HG03565 (cell line): ENCODE measurements at regions not wholly inside any gene's neighbourhood (a gene's known extent, or its start where the extent isn't known, plus 50 kb on each side); places are given as distances from the start of the nearest gene placed in this dataset.
"Not testable (repeated sequence)": the region's sequence is repeated elsewhere in the genome, so short reads cannot be mapped to it uniquely, and the experiment has no call there.

Experiments
- ATAC-seq: cut with Tn5 transposase; IDR thresholded peaks from one replicate; pipeline ENCODE4 v1.9.1; 2021; ENCODE audit warnings: mild to moderate bottlenecking, moderate library complexity; ENCODE audit not compliant: unreplicated experiment

GRCh38 chr2:175777337-175777736, 224.7 kb downstream of the LNPK start:
- not testable (repeated sequence) for ATAC-seq

DNA sequence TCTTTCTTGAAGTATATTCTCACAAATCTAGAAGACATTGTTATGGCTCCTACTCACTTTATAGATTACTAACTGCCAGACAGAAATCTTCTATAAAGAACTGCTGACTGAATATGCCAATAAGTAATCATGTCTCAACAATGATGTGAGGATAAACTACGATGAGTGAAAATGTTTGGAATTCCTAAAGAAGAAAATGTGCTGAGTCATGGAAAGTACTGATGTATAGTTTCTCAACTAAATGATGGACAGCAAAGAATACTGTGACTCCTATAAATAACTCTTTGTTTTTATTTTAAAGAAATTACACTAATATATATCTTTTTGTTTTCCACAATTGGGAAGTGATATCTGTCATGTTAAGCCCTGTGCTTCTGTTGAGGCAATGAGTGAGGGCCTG, 232.9 kb downstream of the LNPK start:
- no peak for ATAC-seq

- no peak for ATAC-seq
Observed at GRCh38 chr2:175766880-175767279, 235.2 kb downstream of the LNPK start.

DNA sequence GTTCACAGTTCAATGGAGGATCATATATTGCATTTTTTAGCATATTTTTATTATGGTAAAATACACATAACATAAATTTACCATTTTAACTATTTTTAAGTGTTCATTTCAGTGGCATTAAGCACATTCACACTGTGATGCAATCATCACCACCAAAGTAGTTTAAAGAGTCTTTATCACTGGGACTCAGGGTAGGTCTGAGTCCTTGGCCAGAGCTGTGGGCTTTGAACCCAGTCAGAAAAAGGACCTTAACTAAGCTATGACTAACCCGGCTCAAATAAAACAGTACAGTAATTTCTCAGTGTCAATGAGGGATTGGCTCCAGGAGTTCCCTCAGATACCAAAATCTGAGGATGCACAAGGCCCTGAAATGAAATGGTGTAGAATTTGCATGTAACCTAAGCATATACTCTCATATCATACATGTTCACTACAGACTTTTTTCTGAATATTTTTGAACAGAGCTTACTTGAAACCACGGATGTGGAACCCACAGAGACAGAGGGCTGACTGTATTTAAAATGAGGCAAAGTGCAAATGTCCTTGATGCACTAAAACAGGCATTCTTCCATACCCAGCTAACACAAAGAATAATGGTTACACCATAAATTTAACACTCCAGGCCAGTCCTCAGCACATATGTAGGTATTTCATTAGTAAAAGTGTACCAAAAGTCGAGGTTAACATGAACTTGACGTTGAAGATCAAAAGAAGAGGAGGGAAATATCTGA, 246.2 kb downstream of the LNPK start:
- no peak for ATAC-seq

DNA sequence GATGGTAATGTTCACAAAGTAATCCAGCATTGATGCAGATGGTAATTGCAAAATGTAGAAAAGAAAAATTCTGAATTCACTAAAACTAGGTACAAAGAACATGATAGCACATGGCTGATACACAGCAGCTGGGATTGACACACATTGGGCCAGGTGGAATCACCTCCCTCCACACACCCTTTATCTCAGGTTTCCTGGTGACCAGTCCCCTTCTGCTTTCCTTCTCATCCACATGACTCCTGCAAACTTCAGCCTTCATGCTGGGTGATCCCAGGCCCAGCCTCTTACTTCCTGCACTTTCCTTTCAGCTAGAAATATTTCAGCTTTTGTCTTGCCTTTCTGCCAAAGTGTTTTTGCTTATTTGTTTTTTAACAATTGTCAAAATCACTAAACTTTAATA, 246.9 kb downstream of the LNPK start:
- ATAC-seq, result no peak

- no peak for ATAC-seq
Observed at GRCh38 chr2:175750195-175750594, 251.9 kb downstream of the LNPK start.

DNA sequence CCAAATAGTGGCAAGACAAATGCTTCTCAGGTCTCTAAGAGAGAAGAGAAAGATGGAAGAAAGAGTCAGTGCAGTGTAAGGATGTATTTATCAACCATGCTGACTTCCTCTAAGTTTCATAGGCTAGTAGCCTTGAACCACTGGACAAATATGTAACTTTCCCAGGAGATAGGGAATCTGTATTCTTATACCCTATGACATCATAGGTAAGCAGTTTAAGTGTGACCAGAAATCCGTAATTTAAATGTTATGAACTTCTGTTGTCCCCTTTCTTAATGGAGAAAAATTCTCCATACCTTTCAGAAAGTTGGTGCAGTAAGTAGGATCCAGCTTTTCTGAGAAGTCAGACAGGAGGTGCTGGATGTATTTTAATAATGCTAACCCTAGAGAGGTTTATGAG, 256.2 kb downstream of the LNPK start:
- ATAC-seq, result no peak

DNA sequence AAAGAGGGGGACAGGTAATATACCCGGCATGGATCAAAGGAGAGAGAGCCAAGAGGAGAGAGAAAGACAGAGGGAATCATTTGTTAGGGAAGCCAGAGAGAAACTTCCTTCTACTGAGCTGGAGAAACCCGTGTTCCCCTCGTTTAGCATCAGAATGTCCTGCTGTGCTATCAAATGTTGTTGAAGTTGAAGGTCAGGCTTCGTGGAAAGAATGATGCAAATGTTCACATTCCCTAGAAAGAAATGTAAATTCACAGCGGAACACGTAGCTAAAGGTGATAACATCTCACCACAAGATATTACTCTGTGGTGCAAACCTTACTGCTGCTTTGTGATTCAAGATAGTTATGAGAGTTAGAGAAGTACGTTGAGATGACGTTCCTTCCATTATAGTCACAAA, 258.1 kb downstream of the LNPK start:
- ATAC-seq, result no peak

DNA sequence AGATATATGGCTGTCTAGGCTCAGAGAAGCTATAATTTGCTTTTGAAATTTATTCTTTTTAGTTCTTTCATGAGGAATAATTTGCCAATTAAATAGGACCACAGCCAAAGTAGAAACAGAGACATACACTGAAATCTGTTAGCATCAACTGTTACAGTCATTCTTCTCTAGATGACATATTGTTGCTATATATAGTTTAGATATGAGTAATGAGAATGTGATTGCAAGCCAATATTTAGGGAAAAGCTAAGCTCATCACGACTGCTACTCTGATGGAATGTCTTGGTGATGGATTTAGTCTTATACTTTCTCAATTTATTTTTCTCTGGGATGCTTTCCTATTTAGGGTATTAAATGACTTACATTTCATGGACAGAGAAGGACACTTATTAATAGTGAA, 259.1 kb downstream of the LNPK start:
- ATAC-seq, result no peak

DNA sequence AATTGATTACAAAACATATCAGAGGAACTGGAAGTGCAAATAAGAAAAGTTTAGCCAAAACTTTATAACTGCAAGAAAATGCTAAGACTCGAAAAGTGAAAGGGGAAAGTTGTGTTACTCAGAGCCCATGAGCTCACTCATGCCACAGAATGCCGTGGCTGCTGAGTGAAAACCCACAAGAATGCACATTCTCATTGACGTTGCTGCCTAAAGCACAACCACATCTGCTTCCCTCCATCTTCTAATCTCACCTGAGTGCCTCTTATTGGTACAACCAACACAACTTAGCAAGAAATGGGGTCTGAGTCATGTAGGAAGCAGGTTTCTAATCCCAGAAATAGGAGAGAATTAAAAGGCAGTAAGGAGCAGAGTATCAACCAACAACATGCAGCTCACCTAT, 259.7 kb downstream of the LNPK start:
- ATAC-seq, result no peak

- no peak for ATAC-seq
Observed at GRCh38 chr2:175741164-175741563, 260.9 kb downstream of the LNPK start.

DNA sequence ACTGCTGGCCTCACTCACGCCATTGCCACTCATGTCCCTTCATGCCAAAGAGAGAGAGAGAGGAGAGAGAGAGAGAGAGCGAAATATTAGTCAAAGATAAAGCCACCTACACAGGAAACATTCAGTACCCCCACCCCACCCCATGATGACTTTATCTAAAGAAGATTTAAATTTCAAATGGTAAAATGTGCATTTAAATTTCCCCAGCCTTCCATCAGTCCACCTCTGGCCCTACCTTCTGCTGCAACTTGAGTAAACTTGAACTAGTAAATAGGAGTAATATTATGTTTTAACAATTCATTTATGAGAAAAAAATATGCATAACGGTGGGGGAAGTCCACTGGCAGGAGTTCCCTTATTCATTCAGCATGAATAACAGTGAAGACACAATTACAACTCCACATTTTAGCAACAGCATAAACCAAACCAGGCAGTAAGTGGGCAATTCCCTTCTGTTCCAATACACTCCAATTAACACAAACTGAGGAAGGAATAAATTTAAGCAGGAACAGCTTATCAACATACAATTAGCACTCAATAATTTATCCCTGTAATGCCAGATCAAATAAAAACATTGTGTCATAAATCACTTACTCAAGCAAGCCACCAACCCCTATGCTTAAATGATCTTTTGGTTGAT, 264.2 kb downstream of the LNPK start:
- no peak for ATAC-seq

GRCh38 chr2:175734686-175735085, 267.4 kb downstream of the LNPK start:
- ATAC-seq, result no peak

GRCh38 chr2:175732531-175732930, 269.5 kb downstream of the LNPK start:
- ATAC-seq, result no peak

GRCh38 chr2:175730050-175730449, 272.0 kb downstream of the LNPK start:
- no peak for ATAC-seq

DNA sequence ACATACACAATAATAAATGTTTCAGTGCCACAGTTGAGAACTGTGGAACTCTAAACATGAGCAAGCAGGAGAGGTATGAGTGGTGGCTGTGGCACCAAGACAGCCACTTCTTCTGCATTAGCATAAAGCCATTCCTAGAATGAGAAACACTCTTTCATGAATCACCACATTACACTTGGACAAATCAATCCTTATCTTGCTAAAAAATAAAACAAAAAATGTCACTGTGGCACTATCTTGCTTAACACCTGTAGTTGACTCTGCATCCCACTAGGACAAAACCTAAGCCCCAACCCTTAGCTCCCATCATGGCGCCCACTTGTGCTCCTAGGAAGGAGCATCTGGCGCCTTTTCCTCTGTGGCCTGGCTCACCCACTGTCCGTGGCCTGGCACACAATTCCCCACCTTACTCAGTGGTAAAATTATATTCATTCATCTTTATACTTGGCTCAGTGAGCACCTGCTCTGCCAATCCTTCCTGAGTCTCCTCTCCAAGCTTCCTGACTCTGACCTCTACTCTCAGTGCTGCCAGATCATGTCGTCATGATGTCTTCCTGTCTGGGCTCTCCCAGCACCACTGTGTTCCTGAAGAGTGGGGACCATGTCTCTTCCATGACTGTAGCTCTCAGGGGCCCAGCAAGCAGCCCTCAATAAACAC, 272.9 kb downstream of the LNPK start:
- no peak for ATAC-seq

GRCh38 chr2:175728032-175728431, 274.0 kb downstream of the LNPK start:
- no peak for ATAC-seq

- no peak for ATAC-seq
Observed at GRCh38 chr2:175726223-175726622, 275.8 kb downstream of the LNPK start.

- ATAC-seq, result no peak
Observed at GRCh38 chr2:175709248-175709647, 292.8 kb downstream of the LNPK start.

DNA sequence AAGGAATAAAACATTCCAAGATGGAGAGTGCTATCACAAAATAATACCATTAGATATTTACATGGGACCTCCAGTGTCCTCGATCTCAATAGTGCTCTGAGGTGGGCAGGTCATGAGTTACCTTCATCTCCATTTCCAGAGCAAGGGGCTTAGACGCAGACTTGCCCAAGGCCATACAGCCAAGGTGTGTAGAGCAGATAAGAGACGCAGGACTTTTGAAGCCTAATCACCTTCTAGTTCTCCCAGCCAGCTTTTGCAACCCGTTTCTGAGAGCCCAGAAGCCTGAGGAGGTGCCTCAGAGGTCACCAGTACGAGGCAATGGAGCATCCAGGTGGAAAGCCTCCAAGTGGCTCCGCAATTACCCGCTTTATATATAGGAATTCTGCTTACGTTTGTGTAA, 294.7 kb downstream of the LNPK start:
- no peak for ATAC-seq

GRCh38 chr2:175704568-175704967, 297.5 kb downstream of the LNPK start:
- not testable (repeated sequence) for ATAC-seq

GRCh38 chr2:175698061-175698460, 304.0 kb downstream of the LNPK start:
- ATAC-seq, result no peak
